OCI-LY1 (cell line): ENCODE measurements at regions not wholly inside any gene's neighbourhood (a gene's known extent, or its start where the extent isn't known, plus 50 kb on each side); places are given as distances from the start of the nearest gene placed in this dataset.

Experiments
- EZH2 ChIP-seq: fragments of 200-600 bp; sonication (generic), shearing (Covaris generic); IDR thresholded peaks from 2 replicates; pipeline ENCODE4 v1.8.0; 2017; ENCODE audit warnings: borderline replicate concordance, mixed run types, mild to moderate bottlenecking, antibody characterized with exemption, low read length, moderate library complexity, mixed read lengths
- TF ChIP-seq, protein P1 (sequence below): fragments of 200-600 bp; sonication (generic), shearing (Covaris generic); IDR thresholded peaks from 2 replicates; pipeline ENCODE4 v1.5.1; 2017; ENCODE audit warnings: mild to moderate bottlenecking, antibody characterized with exemption, low read length, moderate library complexity, mixed read lengths

DNA sequence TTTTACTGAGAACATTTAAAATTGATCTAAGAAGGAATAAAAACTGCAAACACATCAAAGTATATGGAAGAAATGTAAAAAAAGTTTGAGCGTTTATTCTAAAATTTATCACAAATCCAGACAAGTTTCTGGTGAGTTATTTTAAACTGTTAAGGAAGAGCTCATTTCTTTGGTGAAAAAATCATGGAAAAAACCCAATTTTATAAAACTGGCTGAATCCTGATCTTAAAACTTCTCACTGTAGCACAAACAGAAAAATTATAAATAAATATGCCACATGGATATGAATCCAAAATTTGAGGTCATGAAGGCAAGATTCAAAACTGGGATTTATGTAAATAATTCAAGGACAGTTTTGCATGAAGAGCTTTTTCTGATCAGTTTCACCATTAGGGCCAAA is 205.1 kb upstream of the RGMA start:
- TF ChIP-seq, protein P1, sequence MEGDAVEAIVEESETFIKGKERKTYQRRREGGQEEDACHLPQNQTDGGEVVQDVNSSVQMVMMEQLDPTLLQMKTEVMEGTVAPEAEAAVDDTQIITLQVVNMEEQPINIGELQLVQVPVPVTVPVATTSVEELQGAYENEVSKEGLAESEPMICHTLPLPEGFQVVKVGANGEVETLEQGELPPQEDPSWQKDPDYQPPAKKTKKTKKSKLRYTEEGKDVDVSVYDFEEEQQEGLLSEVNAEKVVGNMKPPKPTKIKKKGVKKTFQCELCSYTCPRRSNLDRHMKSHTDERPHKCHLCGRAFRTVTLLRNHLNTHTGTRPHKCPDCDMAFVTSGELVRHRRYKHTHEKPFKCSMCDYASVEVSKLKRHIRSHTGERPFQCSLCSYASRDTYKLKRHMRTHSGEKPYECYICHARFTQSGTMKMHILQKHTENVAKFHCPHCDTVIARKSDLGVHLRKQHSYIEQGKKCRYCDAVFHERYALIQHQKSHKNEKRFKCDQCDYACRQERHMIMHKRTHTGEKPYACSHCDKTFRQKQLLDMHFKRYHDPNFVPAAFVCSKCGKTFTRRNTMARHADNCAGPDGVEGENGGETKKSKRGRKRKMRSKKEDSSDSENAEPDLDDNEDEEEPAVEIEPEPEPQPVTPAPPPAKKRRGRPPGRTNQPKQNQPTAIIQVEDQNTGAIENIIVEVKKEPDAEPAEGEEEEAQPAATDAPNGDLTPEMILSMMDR, result no peak
- TF ChIP-seq EZH2, result no peak
